Testis (tissue), 2 donors: ENCODE measurements at regions not wholly inside any gene's neighbourhood (a gene's known extent, or its start where the extent isn't known, plus 50 kb on each side); places are given as distances from the start of the nearest gene placed in this dataset.

ENCODE experiments used
- CTCF ChIP-seq, 3 experiments: fragments of 450-650 bp in 2 of 3; fragments of 200-600 bp in 1 of 3; sonication (generic) in 1 of 3; IDR thresholded peaks; one replicate each; pipeline ENCODE4 v1.5.1; 2016 to 2019; ENCODE audit warnings: antibody characterized with exemption in 3 of 3, mild to moderate bottlenecking in 2 of 3, moderate library complexity in 1 of 3
- POLR2A ChIP-seq: fragments of 450-650 bp; IDR thresholded peaks from one replicate; pipeline ENCODE4 v1.6.1; 2017; ENCODE audit warnings: antibody characterized with exemption, mild to moderate bottlenecking, moderate library complexity

- TF ChIP-seq CTCF (IDR thresholded peaks at IDR 0.05) (no peak), POLR2A (no peak)
Measured at GRCh38 chr18:10376731-10377130, 77.7 kb upstream of the APCDD1 start.
